Iris pigment epithelial cell (primary cell): ENCODE measurements at regions not wholly inside any gene's neighbourhood (a gene's known extent, or its start where the extent isn't known, plus 50 kb on each side); places are given as distances from the start of the nearest gene placed in this dataset.

Experiments
- DNase-seq: peaks from one replicate; pipeline ENCODE4 v3.0.0-alpha.2; 2011; ENCODE audit warnings: low read depth

DNA sequence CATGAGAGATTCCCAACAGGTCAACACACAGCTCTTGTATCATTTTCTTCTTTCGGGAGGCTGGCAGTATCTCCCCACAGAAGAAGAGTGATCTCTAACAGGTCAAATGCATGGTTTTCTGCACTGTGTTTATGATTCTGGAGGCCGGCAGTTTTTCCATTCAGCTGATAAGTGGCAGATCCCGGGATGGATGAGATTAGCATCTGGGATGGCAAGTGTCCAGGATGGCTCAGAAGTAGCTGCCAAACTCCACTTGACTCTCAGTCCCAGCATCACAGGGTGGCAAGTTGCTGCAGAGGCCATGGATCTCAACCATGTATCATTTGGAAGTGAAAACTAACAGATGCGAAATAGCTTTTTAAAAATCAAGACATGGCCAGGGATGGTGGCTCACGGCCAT is 97.8 kb upstream of the SLC44A1 start:
- DNase-seq = no peak

DNA sequence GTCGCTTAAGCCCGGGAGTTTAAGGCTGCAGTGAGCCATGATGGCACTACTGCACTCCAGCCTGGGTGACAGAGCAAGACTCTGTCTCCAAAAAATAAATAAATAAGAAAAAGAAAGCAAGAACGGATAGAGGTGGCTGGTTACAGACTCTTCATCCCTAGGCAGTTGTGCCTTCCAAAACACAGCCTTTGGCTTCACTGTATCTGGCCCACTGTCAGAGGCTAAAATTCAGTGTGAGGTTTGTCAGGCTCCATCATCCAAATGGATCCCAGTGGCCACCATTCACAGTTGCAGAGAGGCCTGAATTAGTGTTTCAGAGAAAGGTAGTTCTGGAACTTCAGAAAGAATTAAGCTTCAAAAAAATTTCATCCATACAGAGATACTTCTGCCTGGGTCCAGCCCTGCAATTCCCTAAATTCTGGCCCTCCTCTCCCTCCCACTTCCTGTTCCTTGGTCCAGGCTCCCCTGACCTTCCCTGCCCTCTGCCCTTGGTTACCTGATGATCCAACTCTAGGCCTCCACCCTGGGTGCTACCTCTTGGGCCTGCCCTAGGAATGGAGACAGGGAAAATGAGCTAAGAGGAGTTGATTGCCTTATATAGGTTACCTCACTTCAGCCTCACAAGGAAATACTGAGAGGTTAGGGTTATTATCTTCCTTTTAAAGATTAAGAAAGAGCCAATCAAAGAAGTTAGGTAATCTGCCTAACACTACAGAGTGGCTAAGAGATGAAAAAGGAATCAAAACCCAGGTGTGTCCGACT is 97.2 kb upstream of the SLC44A1 start:
- no peak for DNase-seq

DNA sequence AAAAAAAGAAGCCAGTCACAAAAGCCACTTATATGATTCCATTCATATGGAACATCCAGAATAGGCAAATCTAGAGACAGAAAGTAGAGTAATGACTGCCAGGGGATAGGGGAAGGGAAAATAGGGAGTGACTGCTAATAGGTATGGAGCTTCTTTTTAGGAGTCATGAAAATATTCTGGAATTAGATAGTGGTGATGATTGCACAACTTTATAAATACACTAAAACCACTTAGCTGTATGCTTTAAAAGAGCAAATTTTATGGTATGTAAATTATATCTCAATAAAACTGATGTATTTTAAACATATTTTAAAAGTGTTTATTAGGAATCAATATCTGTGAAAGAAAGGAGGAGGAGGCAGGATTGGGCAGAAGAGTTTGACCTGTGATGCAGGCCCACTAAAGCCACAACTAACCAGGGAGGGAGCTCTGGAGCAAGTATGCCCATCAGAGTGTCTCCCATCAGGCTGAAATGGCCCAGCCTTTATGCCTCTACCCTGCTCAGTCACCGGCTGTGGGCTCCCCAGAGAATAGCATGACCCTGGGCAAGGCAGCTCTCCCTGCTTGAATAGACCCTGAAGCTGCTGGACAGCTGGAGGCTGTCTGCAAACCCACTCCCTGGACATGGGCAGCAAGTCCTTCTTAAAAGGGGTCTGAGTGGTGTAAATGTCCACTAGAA is 96.0 kb upstream of the SLC44A1 start:
- DNase-seq = no peak

DNA sequence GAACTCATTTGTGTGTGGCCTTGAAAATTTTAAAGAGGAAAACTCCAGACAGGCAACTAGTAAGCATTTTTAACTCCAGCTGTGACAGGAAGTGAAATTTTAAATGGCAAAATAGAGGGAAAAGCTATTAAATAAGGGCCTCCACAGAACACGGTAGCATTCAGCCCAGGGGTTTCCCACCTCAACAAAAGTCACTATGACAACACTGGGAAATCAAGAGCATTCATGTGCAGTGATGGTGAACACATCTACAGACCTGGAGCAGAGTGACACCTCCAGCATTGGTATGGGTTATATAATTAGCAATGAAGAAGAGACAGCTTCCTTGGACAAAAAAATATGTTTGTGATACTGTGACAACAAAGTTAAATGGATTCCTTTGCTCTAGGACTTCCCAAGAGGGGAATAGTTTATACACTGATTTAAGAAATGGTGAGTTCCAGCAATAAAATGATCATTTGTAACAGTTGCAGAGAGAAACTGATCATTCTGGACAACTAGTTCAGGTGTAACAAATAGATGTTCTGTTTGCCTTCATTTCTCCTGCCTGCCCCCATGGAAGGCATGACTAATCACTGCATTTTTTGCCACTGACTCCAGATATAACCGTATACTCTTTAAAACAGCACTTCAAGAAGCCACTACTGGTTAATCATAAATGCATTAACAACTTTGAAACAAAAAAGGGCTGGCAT is 93.3 kb upstream of the SLC44A1 start:
- DNase-seq = peak; percentile 75

DNA sequence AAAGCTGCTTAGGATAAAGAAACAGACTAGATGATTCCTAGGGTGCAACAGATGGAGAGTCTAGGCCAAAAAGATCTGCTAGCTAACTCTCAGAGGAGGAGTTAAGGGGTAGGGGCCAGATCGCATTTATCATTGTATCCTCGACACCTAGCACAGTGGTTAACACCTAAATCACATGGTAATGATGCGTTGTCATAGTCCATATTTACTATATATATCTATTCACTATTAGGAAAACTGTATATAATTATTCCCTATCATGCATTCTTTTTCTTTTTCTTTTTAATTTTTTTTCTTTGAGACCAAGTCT is 92.8 kb upstream of the SLC44A1 start:
- DNase-seq = no peak

DNA sequence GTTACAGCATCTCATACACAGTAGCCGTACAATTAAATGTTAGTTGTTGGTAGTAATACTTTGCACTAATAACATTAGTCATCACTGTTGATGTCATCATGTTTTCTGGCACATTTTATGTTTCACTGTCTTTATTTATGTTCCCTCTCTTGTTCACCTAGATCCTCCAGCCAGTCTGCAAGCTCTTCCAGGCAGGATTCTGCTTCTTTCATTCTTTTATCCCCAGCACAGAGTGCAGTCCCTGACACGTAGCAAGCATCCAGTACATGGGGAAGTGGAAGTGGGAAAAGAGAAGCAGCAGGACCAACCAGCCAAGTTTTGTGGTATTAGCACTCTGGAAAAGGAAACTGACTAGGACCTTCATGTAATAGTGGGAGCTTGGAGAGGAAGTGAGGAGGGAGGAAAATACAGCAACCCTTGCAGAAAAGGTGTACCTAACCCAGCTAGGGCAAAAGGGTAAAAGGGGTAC is 89.7 kb upstream of the SLC44A1 start:
- DNase-seq = peak; percentile 83

DNA sequence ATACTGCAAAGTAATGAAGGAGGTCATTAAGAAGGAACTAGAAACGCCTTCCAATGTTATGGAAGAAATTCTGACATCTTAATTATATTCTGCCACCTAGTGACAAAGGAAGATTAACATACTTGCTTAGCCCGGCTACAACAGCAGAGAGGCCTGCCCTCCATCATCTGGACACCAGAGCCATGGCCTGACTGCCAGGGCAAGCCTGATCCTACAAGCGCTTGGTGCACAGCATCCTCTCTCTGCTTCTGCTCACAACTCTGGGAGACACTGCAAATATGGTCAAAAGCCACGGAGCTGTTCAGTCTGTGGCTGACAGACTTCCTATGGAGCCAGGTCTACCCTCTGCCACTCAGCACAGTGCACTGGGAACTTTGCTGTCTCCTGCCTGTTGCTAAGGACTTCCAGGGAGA is 87.3 kb upstream of the SLC44A1 start:
- peak; percentile 77 for DNase-seq

DNA sequence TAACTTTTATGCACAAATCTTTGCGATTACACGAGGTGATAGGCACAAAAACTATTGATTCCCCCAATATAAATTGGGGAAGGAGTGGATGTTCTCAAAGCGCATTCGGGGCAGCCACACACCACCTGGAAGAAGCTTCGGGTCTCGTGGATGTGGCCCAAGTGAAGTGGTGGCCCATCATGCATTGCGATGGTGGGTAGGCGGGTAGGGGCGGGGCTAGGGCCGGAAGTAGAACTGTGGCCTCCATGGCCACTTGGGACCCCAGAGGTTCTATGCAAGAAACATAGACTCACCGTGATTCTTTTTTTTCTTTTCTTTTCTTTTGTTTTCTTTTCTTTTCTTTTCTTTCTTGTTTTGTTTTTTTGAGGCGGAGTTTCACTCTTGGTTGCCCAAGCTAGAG is 86.4 kb upstream of the SLC44A1 start:
- DNase-seq = no peak

DNA sequence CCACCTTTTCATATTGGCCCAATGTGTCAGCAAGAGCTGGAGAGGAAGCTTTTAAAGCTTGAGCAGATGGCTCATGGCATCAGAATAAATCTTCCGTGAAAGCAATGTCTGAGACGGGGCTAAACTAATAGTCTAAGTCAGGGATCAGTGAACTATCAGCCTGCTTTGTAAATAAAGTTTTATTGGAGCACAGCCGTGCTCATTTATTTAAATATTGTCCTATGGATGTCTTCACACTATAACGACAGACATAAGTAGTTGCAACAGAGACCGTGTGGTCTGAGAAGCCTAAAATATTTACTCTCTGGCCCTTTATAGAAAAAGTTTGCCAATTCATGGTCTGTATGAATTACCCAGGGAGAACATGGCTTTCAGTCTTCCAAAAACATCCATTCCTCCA is 85.6 kb upstream of the SLC44A1 start:
- DNase-seq = no peak

DNA sequence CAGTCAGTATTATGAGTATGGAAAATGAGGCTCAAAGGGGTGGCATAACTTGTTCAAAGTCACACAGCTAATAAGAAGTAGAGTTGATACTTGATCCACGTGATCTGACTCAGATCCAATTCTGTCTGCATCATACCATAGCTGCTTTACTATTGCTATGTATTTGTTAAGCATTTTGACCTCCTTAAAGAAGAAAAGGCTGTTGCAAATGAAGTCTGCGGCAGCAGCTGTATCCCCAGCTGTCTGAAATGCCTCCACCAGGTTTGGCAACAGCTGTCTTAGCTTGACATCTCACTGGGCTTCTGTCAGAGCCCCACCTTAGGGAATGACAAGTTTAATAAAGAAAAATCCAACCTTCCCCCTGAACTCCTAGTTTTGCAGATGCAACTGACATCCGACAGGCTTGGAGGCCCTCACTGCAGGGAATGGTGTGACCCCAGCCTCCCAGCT is 75.6 kb upstream of the SLC44A1 start:
- peak; percentile 64 for DNase-seq

DNA sequence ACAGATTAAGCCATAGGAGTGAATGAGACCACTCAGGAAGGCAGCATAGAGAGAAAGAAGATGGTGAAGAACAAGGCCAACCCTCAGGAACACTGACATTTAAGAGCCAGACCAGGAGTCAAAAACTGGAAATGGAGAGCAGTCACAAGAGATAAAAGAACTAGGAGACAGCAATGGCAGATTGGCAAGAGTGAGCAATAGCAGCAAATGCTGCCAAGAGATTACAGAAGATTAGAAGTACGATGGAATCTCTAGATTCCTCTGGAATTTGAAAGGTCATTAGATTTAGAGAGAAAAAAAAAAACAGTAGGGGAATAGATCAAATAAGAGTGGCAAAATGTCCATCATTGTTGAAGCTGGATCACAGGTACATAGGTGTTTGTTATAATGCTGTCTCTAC is 73.4 kb upstream of the SLC44A1 start:
- DNase-seq = no peak

DNA sequence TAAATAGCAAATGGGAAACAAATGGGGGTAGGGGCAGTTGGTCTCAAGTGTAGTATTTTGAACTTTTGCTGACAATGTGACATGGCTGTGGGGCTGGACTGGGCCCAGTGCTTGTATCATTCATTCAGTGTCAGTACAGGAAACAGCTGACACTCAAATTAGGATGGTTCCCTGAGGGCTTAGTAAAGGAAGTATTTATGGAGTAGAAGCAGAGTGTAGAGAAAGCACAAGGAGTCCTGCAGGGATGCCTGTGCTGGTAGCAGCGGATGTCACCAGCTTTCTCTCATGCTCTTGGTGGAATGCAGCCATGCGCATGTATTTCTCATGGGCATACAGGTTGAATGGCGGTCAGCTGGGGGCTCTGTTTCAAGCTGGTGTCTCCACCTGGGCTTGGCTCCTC is 72.9 kb upstream of the SLC44A1 start:
- no peak for DNase-seq

DNA sequence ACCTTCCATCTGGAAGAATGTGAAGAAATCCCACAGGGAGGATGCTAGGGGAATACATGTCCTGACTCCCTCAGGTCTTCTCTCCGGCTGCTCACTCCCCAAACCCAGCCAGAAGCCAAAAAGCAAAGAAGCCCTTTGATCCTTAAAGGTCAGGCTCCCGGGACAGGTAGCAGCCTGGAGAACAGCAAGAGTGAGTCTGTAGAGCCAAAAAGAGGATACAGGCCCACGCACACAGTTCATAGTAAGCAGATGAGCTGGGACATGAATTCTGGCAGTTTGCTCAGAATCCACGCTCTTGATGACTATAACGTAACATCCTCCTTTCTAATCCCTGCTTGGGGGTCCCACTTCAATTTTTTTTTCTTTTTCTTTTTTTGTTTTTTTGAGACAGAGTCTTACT is 72.0 kb upstream of the SLC44A1 start:
- DNase-seq = no peak

DNA sequence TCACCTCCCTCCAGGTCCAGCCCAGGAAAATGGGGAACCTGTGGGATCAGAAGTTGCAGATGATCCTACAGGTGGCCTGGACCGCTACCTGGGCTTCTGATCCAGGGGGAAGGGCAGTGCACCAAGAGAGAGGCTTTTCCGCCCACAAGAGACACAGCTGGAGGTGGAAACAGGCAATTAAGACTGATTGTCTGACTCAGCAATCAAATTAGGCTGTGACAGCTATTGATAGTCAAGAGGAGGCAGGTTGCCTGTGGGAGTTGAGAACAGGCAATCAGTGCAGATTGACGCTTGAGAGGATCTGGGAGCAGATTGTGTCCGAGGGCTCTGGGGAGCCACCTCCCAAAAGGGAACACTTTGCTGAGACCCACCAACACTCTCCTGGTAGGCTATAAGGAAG is 71.1 kb upstream of the SLC44A1 start:
- DNase-seq = no peak

DNA sequence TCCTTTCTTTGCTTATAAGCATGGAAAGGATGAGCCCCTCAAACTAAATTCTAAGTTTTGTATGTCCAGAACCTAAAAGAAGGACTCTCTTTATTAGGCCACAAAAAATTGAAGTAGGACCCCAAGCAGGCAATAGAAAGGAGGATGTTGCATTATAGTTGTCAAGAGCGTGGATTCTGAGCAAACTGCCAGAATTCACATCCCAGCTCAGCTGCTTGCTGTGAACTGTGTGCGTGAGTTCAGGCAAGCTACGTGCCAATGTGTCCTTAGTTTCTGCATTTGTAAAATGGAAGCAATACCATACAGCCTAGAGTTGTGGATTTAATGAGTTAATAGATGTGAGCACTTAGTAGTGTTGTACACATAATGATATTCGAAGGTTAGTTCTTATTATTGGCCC is 70.6 kb upstream of the SLC44A1 start:
- DNase-seq = no peak

DNA sequence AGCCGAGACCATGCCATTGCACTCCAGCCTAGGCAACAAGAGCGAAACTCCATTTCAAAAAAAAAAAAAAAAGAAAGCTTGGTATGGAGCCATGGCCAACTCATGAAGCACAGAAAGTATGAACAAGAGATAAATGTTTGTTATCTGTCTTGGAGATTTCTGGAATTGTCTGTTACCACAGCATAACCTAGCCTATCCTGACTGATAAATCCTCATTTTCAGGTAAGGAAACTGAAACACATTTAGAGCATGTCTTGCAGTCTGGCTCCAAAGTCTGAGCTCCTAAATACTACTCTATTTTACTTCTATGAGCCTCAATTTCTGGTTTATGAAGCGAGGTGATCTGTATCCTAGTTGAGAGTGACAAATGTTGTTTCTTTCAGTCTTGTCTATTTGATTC is 68.3 kb upstream of the SLC44A1 start:
- no peak for DNase-seq

DNA sequence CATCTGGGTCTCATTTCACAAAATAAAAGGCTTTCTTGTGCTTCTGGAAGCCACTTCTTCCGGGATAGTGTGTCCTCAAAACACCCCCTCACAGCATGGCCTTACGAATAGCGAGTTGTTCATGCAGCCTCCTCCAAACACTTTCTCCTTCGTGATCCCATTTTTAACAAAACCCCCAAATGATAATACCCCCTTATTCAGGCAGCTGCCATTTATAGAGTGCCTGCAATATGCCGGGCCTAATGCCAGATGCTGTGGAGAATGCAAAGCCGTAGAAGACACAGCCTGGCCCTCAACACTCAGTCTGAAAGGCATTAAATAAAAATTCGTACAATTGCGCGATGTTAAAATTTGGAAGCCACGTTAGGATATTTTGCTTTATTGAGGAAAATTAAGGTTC is 66.4 kb upstream of the SLC44A1 start:
- DNase-seq = no peak

DNA sequence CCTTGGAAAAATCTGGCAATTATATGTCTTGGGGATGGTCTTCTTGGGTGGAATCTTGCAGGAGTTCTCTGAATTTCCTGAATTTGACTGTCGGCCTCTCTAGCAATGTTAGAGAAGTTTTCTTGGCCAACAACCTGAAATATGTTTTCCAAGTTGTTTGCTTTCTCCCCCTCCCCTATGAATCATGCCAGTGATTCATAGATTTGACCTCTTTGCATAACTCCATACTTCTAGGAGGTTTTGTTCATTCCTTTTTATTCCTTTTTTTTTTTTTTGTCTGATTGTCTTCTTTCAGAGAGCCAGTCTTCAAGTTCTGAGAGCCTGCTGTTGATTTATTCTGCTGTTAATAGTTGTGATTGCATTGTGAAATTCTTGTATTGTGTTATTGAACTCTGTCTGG is 56.7 kb upstream of the SLC44A1 start:
- DNase-seq = peak; percentile 90

DNA sequence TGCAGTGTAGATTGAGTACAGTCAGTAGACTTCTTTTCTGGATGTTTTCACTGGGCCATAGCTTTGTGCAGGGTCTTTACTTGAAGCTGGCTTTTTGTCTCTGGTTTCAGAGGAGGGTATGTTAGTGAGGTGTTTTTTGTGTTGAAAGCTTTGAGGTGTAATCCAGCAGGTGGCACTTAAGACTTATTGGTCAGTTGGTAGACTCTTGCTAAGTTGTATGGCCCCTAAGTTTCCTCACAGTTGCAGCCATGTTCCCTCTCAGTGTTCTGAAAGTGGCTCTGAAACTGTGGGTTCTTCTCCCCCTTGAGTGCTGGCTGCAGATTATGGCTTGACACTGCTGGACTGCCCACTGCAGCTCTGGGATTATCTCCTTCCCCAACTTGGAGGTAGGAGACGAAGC is 55.7 kb upstream of the SLC44A1 start:
- peak; percentile 14 for DNase-seq

DNA sequence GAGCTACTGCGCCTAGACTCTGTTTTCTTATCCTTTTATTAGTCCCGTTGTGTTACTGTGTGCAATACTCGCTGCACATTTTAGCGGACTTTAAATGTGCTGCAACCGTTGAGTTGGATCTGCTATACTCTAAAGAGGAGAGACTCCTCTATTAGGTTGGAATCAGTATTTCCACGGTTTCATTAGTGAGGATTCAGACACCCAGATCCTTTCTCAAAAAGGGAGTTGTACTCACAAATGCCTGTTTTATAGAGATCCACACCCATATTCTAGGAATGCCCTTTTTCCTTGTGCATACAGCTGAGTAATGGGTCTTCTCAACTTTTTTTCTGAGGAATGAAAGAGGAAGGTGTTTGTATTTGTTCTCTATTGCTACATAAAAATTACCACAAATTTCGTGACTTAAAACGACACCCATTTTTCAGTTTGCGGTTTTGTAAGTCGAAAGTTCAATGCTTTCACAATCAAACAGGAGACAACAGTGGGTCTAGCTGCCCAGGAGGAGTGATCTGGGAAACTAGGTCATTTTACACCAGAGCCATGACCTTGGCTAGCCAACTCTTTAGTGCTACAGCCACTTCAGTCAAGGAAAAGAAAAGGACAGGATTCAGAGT is 52.8 kb upstream of the SLC44A1 start:
- DNase-seq = peak; percentile 45

DNA sequence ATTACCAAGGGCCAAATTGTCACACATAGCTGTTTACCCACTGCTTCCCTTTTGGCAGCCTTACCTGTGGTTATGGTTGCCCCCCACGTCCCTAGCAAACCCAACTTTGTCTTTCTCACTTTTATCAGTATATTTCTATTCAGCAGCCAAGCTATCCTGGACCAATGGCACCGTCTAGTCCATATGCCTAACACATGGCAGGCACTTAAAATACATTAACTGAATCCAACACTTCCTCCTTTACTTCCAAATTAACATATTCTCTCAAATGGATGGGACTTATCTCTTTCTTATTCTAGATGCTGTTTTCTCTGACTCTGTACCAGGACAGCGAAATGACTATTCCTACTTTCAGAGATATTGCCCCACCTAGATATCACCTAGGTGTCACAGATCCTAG is 50.9 kb upstream of the SLC44A1 start:
- DNase-seq = no peak

DNA sequence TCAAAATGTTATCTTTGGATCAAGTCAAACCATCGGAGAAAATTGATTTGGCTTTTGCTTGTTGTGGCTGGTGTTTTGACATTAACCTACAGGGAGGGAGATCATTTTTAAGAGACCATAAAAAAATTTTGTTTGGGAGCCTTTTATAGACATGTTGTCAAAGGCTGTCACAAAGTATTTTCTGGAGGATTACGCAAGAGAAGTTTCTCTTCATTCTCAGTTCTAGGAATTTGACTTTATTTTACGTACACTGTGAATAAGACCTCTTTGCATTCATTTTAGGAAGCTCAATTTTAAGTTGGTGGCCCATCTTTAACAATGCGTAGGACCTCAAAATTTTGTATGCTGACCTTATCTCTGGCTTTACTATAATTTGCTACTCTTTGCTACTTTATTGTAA is 50.2 kb upstream of the SLC44A1 start:
- no peak for DNase-seq
